HG03432 (cell line): ENCODE measurements at regions not wholly inside any gene's neighbourhood (a gene's known extent, or its start where the extent isn't known, plus 50 kb on each side); places are given as distances from the start of the nearest gene placed in this dataset.

Source experiments
- ATAC-seq: cut with Tn5 transposase; IDR thresholded peaks from one replicate; pipeline ENCODE4 v1.9.1; 2021; ENCODE audit warnings: mild to moderate bottlenecking, moderate library complexity; ENCODE audit not compliant: unreplicated experiment

DNA sequence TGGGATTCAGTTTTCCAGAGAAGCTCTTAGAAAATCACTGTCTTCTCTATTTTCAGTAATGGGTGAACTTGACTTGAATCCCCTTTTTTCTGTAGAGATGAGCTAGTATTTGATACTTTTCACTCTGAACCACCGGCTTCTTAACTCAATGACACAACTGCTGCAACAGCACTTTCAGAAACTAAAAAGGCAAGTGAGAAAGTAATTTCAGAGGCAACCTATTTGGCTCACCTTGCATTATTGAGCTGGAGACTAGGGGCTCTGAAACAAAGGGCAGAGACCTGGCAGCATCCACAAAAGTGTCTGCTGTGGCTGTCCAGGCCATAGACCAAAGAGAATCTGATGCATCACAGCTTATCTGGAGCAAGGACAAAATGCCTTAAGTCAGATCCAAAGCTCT lies 289.8 kb upstream of the IRAK1BP1 start:
- no peak for ATAC-seq

GRCh38 chr6:78578430-78578829 lies 288.9 kb upstream of the IRAK1BP1 start:
- no peak for ATAC-seq

DNA sequence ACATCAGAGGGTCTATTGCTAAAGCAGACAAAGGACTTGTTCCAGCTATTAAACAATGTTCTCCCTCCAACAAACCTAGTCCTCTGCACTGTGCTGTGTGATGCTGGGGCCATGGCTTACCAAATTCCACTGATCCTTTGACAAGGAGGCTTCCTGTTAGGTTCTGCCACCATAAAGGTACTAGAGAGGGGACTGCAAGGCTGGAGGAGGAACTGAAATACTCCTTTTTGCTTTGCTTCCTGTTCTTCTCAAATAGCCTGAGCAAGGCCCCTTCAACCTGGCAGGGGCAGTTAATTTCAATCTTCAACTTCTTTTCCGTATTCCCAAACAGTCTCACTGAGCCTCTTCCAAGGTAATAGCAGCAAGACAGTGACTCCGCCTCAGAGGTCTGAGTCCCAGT lies 286.4 kb upstream of the IRAK1BP1 start:
- peak; percentile 90 for ATAC-seq

DNA sequence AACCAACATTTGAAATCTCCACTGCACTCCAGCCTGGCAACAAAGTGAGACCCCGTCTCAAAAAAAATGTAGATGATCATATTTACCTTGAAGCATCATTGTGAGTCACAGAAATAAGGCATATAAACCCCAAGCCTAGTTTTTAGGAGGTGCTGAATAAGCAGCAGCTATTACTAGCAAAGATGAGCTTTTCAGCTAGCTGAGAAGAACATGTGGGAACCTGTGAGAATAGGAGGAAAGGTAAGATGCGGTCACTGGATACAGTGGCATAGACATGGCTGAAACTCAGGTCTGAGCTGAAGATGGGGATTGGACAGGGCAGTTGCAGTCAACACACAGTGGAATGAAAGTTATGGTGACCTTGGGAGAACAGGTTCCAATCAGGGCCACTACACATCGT lies 284.3 kb upstream of the IRAK1BP1 start:
- ATAC-seq = no peak

GRCh38 chr6:78589436-78589835 lies 277.9 kb upstream of the IRAK1BP1 start:
- no peak for ATAC-seq

DNA sequence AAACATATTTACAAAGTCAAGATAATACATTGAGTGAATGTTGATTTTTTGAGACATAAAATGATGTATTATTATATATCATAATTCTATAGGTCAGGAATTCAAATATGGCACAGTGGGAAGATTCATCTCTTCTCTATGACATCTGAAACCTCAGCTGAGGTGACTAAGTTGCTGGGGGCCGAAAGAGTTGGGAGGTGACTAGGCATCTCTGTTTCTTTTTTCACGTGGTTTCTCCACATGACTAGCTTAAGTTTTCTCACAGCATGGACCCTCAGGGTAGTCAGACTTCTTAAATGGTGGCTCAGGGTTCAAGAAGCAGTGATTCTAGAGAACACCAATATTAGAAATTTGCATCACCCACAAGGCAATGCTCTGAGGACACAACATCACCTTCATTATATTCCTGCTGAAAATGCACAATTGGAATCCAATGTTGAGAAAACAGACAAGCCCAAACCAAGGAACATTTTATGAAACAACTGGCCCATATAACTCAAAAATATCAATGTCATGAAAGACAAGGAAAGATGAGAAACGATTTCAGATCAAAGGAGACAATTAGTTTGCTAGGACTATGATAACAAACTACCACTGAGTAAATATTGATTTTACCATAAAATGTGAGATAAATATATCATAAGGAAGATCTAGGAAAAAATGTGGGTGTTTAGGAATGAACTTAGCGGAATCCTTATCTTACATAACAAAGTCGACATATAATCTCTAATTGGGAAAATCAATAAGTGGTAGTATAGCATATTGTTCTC lies 273.3 kb upstream of the IRAK1BP1 start:
- no peak for ATAC-seq

- ATAC-seq = no peak
These were observed 272.7 kb upstream of the IRAK1BP1 start for GRCh38 chr6:78594668-78595066.

DNA sequence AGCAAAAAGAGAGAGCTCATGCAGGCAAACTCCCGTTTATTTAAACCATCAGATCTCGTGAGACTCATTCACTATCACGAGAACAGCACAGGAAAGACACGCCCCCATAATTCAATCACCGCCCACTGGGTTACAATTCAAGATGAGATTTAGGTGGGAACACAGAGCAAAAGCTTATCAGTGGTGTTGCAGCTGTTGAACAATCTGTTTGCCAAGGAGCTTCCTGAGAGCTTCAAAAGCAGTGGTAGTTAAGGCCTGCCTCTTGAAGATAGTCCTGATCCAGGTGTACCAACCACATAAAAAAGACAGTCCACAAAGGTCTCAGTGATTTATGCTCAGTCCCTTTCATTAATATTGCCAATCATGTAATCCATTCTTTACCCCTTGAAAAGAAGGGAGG lies 269.4 kb upstream of the IRAK1BP1 start:
- no peak for ATAC-seq

GRCh38 chr6:78598966-78599365 lies 268.4 kb upstream of the IRAK1BP1 start:
- no peak for ATAC-seq

DNA sequence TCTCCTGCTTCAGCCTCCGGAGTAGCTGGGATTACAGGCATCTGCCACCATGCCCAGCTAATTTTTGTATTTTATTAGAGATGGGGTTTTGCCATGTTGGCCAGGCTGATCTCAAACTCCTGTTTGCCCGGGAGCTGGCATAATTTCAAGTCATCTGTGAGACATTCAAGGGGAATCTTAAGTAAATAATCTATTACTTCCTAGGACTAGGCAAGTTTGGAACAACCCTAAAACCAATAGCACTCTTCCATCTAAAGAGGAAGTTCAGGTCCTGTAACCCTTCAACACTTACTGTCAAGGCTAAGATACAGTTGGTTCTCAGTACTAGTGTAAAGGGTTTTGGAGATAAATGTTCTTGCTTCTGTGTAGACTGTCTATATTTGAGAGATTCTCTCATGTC lies 267.8 kb upstream of the IRAK1BP1 start:
- ATAC-seq = no peak

DNA sequence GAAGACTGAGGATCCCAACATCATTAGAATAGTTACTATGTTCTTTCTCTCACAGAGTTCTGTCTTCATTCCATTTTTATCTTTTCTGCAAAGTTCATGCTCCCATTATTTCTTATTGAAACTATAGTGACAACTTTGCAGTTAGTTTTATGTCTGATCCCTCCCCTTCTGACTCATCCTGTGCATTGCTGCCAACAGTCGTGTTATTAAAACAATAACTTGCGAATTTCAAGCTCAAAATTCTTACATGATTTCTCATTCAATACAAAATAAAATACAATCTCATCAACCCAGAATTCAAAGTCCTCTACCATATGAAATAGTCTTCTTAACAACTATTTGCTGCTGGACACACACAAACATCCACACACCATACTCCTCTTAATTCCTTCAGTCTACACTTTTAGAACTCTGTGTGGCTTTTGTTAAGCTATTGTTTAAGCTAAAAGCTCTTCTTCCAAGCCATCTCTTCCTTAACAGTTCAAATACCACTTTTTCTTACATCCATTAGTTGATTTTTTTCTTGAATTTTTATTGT lies 261.4 kb upstream of the IRAK1BP1 start:
- no peak for ATAC-seq

DNA sequence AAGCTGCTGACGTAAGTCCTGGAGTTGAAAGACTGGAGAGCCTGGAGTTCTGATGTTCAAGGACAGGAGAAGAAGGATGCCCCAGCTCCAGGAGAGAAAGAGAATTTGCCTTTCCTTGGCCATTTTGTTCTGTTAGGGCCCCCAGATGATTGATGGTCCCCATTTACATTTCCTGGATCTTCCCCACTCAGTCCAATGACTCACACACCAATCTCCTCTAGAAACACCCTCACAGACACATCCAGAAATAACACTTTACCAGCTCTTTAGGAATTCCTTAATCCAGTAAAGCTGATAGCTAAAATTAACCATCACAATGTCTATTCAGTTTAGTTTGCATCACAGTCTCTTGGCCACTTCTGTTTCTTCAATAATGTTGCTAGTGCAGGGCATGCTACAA lies 260.2 kb upstream of the IRAK1BP1 start:
- no peak for ATAC-seq

DNA sequence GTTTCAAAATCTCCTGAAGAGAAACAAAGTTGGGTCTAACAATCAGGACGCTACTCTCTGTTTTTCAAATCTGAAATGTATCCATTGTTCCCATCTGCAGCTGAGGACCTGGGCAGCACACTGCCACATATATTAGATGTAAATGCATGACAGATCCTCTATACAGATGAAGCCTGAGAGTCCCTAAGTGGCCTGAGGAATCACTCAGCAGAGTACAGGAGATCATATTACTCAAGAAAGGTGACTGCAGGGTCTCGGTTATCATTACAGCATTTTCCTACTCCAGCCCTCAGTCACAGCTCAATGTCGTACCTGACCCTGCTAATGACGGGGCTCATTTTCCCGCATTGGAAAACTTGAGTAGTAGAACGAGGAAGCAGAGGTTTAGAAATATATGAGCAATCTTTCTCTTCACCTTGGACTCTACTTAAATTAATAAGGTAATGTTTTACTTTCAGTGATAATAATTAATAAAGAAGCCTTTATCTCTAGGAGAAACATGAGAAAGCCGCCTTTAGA lies 256.2 kb upstream of the IRAK1BP1 start:
- ATAC-seq = no peak

DNA sequence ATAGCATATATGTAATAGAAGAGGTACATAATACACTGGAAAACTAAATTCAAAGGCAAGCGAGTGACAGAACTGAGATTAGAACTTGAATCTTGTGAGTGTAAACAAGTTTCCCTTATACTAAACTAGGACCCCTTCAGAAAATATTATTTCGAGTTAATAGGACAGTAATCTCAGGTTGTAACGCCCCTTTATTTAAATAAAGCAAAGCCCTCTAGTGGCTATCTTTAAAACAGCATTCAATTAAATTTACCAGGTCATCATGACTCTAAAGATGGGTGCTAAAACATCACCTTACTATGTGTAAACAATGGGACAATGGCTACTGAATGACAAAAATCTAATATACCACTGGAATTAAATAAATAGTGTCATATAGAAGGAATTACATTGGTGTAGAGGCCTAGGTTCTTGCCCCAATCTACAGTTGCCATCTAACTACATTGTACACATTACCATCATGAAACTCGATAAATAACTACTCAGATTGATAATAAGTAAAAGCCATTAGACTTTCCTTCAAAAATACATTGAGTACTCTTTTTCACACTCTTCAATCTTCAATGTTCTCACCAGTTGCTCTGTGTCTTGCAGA lies 255.4 kb upstream of the IRAK1BP1 start:
- no peak for ATAC-seq

- ATAC-seq = peak; percentile 65
These were observed 252.4 kb upstream of the IRAK1BP1 start for GRCh38 chr6:78614961-78615360.

- ATAC-seq = peak; percentile 85
These were observed 251.9 kb upstream of the IRAK1BP1 start for GRCh38 chr6:78615430-78615904.

DNA sequence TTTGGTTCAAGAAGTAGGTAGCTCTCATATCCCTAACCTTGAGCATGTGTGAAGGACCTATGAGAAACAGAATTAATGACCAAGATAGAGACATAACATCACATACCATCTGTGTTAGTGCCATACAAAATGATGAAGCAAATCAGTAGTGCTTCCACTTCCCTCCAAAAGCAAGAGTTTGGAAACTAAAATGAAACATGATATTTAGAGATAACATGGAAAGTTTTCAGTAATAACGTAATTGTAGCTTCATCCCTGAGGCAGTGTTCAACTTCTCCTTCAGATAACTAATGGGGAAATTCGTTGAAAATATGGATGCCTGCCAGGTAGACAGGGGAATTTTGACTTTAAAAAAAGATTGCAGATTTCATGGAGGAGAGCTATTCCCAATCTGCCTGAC lies 248.4 kb upstream of the IRAK1BP1 start:
- no peak for ATAC-seq

DNA sequence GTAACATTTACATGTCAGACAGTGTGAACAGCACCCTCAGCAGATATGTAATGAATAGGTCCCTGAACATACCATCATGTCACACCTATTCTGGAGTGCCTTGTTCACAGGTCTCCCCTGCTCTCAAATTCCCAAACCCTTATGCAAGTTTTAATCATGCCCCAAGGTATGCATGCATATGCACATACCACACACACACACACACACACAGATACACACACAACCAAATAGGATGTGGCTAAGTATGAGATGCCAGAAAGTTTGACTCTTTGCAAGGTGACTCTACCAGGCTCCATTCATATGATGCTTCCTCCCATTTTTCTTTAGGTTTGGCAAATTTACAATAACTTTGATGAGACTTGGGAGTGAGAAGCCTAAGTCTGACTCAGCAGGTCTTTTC lies 243.8 kb upstream of the IRAK1BP1 start:
- no peak for ATAC-seq

GRCh38 chr6:78629154-78629721 lies 238.1 kb upstream of the IRAK1BP1 start:
- ATAC-seq = peak; percentile 46

GRCh38 chr6:78629836-78630235 lies 237.5 kb upstream of the IRAK1BP1 start:
- ATAC-seq = no peak

- no peak for ATAC-seq
These were observed 235.4 kb upstream of the IRAK1BP1 start for GRCh38 chr6:78631976-78632375.
